Mucosa of stomach (tissue), 1 donor: ENCODE measurements at regions not wholly inside any gene's neighbourhood (a gene's known extent, or its start where the extent isn't known, plus 50 kb on each side); places are given as distances from the start of the nearest gene placed in this dataset.

Experiments used
- H3K27me3 ChIP-seq: one replicate; pipeline ENCODE4 v1.7.0; 2013; ENCODE audit warnings: mild to moderate bottlenecking, low read length; ENCODE audit not compliant: control insufficient read depth, insufficient read depth
- H3K36me3 ChIP-seq: one replicate; pipeline ENCODE4 v1.7.0; 2013; ENCODE audit warnings: low read length; ENCODE audit not compliant: control insufficient read depth, insufficient read depth
- H3K4me1 ChIP-seq: one replicate; pipeline ENCODE4 v1.7.0; 2013; ENCODE audit warnings: mild to moderate bottlenecking, low read length; ENCODE audit not compliant: control insufficient read depth, insufficient read depth
- H3K4me3 ChIP-seq: one replicate; pipeline ENCODE4 v1.7.0; 2013; ENCODE audit warnings: low read length
- H3K9ac ChIP-seq: one replicate; pipeline ENCODE4 v1.7.0; 2013; ENCODE audit warnings: mild to moderate bottlenecking, low read length, moderate library complexity
- H3K9me3 ChIP-seq: one replicate; pipeline ENCODE4 v1.7.0; 2013; ENCODE audit warnings: mild to moderate bottlenecking, low read length, moderate library complexity; ENCODE audit not compliant: control insufficient read depth
- donor health status: Pancreatic carcinoma.

DNA sequence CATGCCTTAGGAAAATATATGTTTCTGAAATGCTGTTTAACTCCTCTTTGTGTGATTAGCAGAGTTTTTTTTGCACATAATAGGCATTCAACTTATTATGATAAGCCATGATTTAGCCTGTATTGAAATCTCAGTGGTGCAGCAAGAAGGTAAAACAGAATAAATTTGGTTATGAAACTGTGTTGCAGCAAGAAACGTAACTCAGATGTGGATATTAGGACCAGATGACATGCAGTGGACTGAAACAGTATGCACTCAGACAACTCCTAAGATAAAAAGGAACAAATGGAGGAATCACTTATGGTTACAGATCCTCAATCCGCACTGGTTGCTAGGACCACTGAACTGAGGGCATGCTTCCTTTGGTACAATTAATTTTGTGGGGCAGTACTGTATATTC, 254.2 kb upstream of the HSF2 start:
- Histone ChIP-seq H3K27me3 (no peaks in the 10 kb centered on the region), H3K36me3 (no peaks in the 10 kb centered on the region), H3K9ac (no peak overlapping the region), H3K4me1 (no peaks in the 10 kb centered on the region), H3K9me3 (no peaks in the 10 kb centered on the region), H3K4me3 (no peak overlapping the region)

DNA sequence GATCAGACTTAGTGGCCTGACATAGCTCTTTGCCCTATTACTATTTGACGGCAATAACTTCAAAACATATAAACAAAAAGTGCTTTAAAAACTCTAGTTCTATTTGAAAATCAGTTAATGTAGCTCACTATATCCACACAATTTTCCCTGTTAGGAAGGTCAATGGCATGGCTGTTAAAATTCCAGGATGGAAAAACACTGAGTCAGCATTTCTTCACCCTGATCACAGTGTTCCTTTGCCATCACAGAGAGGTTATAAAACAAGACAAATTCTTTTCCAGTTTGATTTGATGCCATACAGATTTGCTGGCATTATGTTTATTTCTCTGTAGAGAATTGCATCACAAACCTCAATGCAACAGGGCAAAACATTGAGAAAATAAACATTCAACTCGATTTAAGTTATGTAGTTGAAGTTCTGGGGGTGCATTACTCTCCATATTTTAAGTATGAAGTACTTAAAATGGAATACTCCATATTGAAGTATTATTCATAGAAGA, 253.7 kb upstream of the HSF2 start:
- no peak overlapping the region for H3K4me3 ChIP-seq
- no peak overlapping the region for H3K9ac ChIP-seq
- no peaks in the 10 kb centered on the region for H3K27me3 ChIP-seq
- no peaks in the 10 kb centered on the region for H3K36me3 ChIP-seq
- no peaks in the 10 kb centered on the region for H3K4me1 ChIP-seq
- H3K9me3 ChIP-seq = no peaks in the 10 kb centered on the region

DNA sequence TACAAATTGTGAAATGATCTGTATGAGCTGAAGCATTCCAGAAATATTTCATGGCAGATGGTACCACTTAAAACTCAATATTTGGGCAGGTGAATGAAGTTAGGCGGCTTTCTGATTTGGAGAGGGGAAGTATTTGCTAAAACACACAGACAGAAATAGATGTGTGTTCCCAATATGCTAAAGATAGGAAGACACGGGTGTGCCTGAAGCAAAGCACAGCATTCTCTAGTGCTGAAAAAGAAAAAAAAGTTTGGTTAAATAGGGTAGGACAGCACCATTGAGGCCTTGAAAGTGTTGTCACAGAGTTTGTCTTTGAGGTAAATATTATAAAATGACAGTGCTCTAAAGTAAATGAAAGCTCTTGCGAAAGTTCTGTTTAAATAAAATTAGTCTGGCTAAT, 252.2 kb upstream of the HSF2 start:
- H3K4me3 ChIP-seq = no peak overlapping the region
- no peak overlapping the region for H3K9ac ChIP-seq
- H3K36me3 ChIP-seq = no peaks in the 10 kb centered on the region
- no peaks in the 10 kb centered on the region for H3K4me1 ChIP-seq
- H3K27me3 ChIP-seq = no peaks in the 10 kb centered on the region
- no peaks in the 10 kb centered on the region for H3K9me3 ChIP-seq

DNA sequence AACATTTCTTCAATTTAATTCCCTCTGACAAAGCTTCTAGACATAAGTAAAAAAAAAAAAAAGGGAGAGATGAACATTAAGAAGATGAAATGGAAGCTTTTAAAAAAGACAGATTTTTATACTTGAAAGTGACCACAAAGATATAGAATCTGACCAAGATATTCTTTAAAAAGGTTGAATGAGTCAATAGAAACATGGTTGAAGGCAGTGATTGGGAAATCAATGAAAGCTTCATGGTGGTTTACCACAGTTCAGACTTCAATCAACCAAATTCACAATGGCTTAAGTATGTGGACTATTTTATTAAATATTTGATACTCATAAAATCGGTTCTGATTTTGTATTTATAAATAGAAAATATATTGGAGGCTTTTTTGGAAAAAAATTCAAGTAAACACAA, 248.4 kb upstream of the HSF2 start:
- H3K36me3 ChIP-seq = no peaks in the 10 kb centered on the region
- H3K27me3 ChIP-seq = no peaks in the 10 kb centered on the region
- no peak overlapping the region for H3K4me3 ChIP-seq
- H3K4me1 ChIP-seq = no peaks in the 10 kb centered on the region
- H3K9ac ChIP-seq = no peak overlapping the region
- H3K9me3 ChIP-seq = no peaks in the 10 kb centered on the region

DNA sequence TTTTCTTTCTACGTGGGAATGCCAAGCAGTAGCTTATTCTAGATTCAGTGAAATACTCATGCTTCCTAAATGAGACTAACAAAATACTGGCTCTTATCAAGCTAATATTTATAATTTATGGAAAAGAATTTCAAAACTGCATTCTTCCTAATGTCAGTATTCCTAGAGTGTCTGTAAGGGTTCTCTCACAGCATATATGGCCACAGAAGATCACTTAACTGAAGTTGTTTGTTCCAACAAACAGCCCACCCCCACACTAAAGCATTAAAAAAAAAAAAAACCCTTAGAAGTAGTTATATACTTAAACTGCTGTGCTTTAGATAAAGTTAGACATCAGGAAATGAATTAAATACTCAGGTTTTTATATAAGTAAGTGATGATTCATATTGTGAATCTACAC, 247.7 kb upstream of the HSF2 start:
- no peak overlapping the region for H3K4me3 ChIP-seq
- H3K9ac ChIP-seq = no peak overlapping the region
- H3K27me3 ChIP-seq = no peaks in the 10 kb centered on the region
- H3K36me3 ChIP-seq = no peaks in the 10 kb centered on the region
- no peaks in the 10 kb centered on the region for H3K4me1 ChIP-seq
- no peaks in the 10 kb centered on the region for H3K9me3 ChIP-seq

DNA sequence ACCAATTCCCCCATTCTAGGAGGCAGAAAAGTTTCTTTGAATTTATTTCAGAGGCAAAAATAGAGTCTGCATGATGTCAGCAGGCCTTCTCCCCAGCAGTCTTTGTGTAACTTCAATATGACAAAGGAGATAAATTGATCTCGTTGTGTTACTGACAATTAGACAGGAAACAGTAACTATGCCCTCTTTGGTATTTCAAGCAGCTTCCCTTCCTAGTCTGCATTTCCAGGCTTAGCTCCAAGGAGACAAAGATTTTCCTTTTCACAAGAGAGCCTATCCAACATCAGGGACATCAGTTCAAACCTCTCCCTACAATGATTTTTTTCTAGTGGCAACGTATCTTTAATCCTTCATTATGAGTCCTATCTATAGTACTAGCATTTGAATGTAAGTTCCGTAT, 245.9 kb upstream of the HSF2 start:
- H3K9me3 ChIP-seq = no peaks in the 10 kb centered on the region
- H3K4me1 ChIP-seq = no peaks in the 10 kb centered on the region
- no peak overlapping the region for H3K4me3 ChIP-seq
- no peak overlapping the region for H3K9ac ChIP-seq
- H3K27me3 ChIP-seq = no peaks in the 10 kb centered on the region
- no peaks in the 10 kb centered on the region for H3K36me3 ChIP-seq

DNA sequence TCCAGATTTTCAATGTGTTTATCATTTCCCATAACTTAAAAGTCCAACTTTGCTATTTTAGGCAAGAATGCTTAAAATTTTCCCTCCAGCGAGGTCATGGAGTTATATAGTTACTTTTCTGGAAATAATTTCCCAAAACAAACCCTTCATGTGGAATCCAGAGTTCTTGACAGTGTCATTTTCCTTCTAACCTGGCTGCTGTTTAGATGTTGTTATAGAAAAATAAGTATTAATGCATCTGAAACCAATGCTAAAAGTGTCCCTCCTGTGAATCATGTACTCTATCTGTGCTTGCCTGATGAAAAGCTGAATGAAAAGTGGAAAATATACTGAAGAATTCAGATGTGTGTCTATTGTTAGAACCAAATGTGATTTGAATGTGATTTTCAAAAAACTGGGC, 245.3 kb upstream of the HSF2 start:
- Histone ChIP-seq H3K9me3 (no peaks in the 10 kb centered on the region), H3K4me3 (no peak overlapping the region), H3K9ac (no peak overlapping the region), H3K4me1 (no peaks in the 10 kb centered on the region), H3K27me3 (no peaks in the 10 kb centered on the region), H3K36me3 (no peaks in the 10 kb centered on the region)

DNA sequence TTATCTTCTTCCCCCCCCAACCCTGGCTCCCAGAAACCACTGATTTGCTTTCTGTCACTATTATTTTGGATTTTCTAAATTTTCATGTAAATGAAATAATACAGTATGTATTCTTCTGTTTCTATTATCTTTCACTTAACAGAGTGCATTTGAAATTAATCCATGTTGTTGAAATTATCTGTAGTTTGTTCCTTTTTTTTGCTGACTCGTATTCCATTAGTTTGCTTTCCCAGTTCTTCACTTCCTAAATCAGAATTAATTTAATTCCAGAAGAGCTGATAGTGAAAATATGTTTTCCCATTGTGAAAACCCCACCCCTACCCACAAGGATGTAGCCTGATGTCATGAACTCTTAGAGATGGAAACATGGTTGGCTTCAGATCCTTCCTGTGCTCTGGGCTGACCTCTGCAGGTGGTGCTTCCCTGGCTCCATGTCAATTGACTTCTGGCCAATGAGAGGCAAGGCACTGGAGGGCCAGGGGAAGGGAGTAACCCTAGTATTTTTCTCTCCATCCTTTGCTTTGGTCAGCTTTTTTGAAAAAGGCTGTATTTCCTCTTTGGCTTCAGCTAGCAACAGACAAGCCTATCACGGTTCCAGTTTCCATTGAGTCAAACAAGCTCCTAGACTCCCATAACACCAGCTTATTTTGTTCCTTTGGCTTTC, 244.4 kb upstream of the HSF2 start:
- H3K27me3 ChIP-seq = no peaks in the 10 kb centered on the region
- H3K36me3 ChIP-seq = no peaks in the 10 kb centered on the region
- no peaks in the 10 kb centered on the region for H3K4me1 ChIP-seq
- no peak overlapping the region for H3K4me3 ChIP-seq
- H3K9me3 ChIP-seq = no peaks in the 10 kb centered on the region
- H3K9ac ChIP-seq = no peak overlapping the region

DNA sequence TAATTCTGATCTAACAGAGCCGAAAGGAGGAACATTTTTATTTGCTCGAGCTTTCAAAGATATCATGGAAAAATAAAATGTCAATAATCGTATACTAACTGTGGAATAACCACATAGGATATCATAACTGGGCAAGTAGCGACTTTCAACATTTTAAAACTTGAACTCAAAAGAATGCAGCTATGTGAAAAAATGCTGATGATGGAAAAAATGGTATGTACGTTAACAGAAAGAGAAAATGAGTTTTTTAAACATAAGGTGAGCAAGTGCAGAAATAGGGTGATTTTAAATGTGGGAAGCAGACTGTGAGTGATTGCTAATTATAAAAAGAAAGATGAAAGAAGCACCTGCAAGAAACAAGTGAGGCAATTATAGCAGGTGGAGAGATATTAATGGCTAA, 238.3 kb upstream of the HSF2 start:
- H3K27me3 ChIP-seq = no peaks in the 10 kb centered on the region
- H3K4me1 ChIP-seq = no peaks in the 10 kb centered on the region
- H3K36me3 ChIP-seq = no peaks in the 10 kb centered on the region
- no peak overlapping the region for H3K4me3 ChIP-seq
- no peaks in the 10 kb centered on the region for H3K9me3 ChIP-seq
- no peak overlapping the region for H3K9ac ChIP-seq

DNA sequence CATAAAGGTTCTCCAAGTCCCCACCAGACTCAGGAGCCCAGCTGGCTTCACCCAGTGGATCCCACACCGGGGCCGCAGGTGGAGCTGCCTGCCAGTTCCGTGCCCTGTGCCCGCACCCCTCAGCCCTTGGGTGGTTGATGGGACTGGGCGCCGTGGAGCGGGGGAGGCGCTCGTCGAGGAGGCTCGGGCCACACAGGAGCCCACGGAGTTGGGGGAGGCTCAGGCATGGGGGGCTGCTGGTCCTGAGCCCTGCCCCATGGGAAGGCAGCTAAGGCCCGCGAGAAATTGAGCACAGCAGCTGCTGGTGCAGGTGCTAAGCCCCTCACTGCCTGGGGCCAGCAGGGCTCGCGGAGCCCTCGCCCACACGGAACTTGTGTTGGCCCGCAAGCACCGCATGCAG, 234.4 kb upstream of the HSF2 start:
- no peaks in the 10 kb centered on the region for H3K27me3 ChIP-seq
- H3K4me3 ChIP-seq = no peak overlapping the region
- no peak overlapping the region for H3K9ac ChIP-seq
- no peaks in the 10 kb centered on the region for H3K9me3 ChIP-seq
- no peaks in the 10 kb centered on the region for H3K36me3 ChIP-seq
- no peaks in the 10 kb centered on the region for H3K4me1 ChIP-seq

DNA sequence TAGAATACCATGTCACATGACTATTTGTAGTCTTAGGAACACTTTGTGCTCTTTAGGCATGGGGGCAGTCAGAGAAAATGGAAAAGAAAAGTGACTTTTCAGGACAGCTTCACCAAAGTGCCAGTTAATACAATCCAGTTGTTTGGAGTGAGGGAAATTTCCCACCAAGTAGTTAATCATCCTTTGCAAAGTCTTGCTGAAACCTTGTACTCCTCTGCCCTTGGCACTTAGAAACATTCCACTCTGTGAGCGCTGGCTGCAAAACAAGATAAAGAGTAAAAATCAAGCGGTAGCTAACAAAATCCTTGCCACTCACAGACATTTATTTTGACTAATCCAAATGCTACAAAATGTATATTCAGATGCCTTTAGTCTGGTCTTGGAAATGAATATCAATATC, 229.2 kb upstream of the HSF2 start:
- Histone ChIP-seq H3K4me1 (no peaks in the 10 kb centered on the region), H3K4me3 (no peak overlapping the region), H3K9ac (no peak overlapping the region), H3K36me3 (no peaks in the 10 kb centered on the region), H3K9me3 (no peaks in the 10 kb centered on the region), H3K27me3 (no peaks in the 10 kb centered on the region)

DNA sequence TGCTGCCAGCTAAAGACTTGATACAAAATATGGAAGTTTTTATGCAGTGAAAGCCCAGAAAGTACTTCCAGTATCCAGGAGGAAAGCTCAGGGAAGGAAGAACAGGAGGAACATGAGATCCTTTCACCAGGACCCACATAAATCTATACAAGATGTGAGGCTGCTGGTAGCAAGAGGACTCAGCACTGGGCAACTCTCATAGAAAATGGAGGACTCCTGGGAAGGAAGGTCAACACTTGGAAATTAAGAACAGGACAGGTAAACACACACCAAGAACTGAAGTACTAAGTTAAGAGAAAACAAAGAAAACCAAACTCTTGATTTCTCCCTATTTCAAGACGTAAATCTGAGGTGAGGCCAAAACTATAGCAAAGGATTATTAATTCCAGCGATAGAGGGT, 220.5 kb upstream of the HSF2 start:
- Histone ChIP-seq H3K4me3 (no peak overlapping the region), H3K36me3 (no peaks in the 10 kb centered on the region), H3K9me3 (no peaks in the 10 kb centered on the region), H3K9ac (no peak overlapping the region), H3K27me3 (no peaks in the 10 kb centered on the region), H3K4me1 (no peaks in the 10 kb centered on the region)

DNA sequence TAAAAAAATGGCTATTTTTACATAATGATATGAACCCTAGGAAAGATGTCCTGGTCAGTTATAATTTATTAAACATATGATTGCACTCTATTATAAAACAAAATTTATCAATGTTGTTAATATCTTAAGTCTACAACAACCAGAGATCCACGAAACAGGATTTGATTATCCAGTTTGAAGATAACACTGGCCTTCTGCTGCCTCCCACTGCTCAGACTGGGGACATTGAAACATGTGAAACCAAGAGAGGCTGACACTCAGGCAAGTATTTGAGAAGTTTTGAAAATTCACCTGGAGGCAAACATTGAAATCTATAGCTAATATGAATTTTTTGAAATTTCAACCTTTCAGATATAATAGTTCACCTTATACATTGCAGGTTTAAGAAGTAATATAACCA, 219.3 kb upstream of the HSF2 start:
- Histone ChIP-seq H3K9me3 (no peaks in the 10 kb centered on the region), H3K4me1 (no peaks in the 10 kb centered on the region), H3K9ac (no peak overlapping the region), H3K27me3 (no peaks in the 10 kb centered on the region), H3K4me3 (no peak overlapping the region), H3K36me3 (no peaks in the 10 kb centered on the region)
